ENCODE measurements at regions not wholly inside any gene's neighbourhood (a gene's known extent, or its start where the extent isn't known, plus 50 kb on each side); places are given as distances from the start of the nearest gene placed in this dataset.

DNA sequence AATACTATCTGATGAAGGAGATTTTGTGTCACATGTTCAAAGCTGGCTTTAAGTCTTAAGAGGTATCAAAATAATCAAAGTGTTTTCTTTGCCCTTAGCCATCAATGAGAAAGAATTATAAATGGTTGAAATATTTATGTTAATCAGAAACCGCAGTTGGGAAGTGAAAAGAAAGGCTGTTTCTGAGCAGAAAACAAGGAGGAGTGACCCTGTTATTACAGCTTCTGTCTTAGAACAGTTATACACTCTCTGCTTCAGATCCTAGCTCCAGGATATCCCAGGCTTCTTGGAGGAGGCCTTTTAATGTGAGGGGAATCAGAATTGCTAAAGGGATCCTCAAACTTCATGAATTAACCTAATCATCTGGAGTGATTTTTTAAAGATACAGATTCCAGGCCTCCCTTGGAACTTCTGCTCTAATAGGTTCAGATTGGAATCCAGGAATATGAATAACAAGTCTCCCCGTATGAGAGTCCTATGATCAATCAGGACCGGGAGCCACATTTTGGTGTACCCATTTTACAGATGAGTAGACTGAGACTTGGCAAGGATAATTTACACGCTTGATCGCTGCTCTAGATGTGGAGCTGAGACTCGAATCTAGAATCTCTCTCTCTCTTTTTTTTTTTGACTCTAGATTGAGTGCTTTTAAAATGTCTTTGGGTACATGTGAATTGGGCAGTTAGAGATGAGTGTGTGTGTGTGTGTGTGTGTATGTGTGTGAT is 50.8 kb upstream of the JAG1 start:
- DNase-seq, result no peak

DNA sequence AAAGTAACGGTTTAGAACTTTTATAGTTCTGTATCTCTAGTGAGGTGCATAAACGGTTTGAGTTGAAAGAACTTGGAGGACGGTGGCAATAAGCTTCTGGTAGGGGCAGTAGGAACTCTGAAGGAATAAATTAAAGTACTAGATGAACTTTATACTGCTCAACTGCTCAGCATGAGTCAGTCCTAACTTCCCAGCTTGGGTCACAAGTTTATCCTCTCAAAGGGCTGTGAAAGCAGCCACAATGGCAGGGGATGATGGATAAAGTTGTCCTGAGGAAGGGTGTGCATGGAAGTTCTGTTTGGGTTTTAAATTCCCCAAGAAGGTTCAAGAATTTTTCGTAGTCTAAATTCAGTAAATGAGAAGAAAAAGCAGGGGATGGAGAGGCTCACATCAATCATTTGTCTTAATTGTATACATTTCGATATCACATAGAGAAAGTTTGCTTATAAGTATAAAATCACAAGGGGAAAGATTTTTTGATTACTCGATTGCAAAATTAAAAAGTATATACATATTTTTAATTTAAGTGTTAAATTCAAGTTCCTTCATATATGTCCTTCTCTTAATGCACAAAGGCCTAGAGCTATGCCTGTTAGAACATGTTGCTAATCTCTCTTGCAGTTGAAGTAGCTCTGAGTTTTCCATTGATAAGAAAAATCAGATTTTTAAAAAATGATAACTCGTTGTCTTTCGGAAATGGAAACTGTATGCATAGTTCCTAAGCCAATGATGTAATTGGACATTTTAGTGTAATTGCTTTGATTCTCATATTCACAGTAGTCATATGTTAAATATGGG is 55.3 kb upstream of the JAG1 start:
- DNase-seq, result no peak

DNA sequence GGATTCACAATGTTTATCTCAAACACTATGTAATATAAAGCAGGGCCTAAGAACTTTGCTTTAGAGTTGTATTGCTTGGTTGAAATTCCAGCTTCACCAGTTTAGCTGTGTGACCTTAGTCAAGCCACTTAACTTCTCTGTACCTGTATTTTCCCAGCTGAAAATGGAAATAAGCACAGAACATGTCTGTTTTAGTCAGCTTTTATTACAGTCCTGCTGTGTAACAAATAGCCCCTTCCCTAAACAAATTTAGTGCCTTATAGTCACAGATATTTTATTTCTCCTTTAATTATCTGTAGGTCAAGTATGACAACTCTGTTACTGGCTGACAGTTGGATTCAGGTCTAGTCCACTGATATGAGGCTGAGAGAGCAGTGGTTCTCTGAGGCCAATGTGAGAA is 56.0 kb upstream of the JAG1 start:
- no peak for DNase-seq

DNA sequence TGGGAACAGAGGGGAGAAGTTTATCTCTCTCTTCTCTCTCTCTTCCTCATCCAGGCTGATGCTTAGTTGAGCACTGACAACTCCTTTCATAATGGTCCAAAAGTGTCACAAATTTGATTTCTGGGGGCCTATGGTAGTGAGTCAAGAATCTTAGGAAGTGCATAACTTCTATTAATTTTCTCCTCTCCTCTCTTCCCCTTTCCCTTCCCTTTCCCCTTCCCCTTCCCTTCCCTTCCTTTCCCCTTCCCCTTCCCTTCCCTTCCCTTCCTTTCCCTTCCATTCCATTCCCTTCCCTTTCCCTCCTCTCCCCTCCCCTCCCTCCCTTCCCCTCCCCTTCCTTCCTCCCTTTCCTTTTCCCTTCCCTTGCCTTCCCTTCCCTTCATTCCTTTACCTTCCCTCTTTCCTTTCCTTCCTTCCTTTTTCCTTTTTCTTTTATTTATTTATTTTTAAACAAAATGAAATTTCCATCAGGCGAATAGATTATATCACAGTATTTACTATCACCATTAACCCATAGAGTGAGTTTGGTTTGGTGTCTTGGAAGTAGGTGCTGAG is 56.9 kb upstream of the JAG1 start:
- DNase-seq, result no peak

DNA sequence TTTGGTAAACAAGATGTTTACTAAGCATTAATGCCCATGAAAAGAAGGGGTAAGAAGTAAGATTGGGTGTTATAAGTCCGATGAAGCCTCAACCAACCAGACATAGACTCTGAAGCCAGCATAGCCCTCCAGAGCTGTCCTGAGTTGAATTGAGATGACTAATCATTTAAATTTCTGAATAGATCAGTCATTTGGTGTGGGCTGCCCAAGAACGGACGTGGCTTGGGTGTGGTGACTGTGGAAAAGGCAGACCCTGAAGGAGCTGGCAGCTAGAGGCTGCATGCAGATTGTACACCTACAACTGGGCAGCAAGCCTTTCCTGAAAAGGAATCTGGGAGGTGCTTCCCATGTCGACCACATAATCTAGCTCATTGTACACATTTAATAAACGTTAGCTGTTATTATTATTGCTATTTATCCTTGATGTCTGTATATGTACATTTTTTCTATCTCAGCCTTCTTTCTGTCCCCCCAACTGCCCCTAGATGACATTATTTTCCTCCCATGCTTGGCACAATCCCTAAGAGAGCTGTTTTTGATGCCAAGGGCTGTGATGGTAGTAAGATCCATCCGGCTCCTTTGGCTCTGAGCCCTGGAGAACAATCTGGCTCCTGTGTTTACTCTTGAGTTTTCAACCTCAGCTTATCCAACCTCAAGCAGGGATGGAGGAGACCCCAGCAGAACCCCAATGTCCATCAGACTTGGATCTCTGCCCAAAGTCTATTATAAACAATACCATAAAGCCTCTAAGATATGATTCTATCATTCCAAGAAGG is 57.6 kb upstream of the JAG1 start:
- DNase-seq, result no peak

DNA sequence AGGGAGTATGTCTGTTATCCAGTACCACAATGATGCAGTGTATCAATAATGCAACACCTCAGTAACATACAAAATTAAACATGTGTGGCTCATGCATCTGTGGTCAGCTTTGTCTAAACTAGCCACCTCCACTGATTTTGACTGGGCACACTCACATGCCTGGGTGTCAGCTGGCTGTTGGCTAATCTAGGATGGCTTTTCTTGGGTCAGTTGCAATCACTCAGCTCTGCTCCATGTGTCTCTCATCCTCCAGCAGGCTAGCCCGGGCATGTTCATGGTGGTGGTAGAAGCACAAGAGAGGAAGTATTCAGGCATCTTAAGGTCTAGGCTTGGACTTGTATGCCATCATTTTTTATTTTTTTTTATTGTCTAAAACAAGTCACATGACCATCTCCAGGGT is 59.3 kb upstream of the JAG1 start:
- no peak for DNase-seq

DNA sequence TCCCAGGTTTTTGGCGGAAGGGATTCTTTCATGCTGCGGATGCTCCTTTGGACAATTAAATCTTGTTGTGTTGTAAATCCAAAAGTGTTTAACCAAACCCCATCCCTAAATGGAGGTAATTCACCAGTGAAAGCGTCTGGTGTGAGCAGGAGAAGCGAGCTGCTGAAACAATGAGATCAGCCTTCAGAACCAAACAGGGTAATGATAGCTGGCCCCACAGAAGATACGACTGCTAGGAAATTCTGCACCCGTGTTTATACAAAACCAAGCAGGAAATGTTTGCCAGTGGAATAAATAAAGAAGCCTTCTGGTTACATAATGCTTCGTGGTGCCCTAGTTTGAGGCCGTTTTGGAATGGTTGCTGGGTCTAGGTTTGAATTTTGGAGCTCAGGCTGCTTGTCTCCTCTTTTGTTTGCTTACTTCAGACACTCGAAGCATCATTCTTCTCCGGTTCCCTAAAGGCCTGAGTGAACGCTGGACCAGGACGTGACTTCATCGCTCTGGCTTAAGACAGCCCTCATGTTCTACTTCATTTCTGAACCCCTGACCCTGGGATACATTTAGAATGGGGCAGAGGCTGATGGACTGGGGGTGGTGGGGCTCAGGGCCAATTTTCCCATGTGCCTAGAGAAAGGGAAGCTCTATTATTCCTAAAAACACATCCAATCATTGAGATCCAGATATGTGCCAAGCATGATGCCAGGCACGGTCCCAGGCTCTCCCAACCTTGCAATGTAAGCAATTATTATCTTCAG is 61.6 kb upstream of the JAG1 start:
- no peak for DNase-seq

DNA sequence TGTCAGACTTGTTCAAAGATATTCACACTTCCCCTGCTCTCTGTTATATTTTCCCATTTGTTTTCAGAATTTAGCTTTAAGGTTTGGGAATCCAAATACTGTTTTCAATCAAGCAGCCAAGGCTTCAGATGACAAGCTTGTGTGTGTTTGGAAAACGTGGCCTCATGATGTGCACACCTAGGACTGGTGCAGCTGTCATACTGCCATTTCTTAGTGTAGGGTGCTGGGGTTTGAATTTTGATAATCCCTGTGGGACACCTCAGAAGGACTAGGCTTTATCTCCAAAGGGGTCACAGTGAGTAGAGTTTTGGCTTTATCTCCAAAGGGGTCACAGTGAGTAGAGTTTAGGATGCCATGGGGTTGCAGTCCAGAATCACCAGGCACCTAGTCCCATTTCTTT is 65.3 kb upstream of the JAG1 start:
- DNase-seq, result no peak

DNA sequence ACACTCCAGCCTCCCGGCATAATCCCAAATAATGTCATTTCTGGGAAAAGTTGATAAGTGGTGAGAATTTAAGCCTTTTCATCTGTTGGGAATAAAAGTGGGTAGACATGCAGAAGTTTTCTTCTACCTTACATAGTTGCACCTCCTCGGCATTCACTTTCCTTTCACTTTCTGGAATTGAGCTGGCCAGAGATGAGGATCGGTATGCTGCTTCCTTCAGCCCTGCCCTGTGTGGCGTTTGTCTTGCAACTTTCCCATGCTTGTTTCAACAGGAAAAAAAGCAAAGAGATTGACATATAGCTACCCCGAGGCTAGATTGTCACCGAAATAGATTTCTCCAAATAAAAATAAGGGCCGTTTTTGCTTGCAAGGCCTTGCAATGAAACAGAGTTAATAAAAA is 65.8 kb upstream of the JAG1 start:
- no peak for DNase-seq

DNA sequence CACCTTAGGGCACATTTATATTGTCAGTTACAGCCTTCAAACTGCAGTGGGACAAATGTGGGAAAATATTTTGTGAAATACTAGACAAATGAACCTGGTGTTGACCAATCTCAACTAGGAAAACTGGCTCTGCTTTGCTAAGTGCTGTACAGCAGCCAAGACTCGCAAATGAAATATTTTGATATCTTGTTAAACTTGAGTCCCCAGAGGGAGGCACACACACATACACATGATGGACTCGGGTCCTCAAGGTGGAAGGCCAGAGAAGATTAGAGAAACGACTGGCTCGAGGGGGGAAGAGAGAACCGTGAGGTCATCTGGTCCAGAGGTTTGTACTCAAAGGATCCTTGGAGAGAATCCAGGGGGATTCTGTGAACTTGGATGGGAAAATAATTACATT is 67.3 kb upstream of the JAG1 start:
- no peak for DNase-seq

DNA sequence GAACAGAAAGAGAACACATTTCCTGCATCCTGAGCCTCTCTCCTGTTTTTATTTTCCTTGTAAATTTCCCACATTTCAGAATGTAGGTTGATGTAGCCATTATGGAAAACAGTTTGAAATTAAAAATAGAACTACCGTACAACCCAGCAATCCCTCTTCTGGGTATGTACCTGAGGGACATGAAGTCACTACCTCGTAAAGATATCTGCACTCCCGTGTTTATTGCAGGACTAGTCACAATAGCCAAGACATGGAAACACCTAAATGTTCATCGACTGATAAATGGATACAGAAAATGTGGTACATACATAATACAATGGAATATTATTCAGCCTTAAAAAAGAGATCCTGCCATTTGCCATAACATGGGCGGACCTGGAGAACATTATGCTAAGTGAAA is 72.0 kb upstream of the JAG1 start:
- no peak for DNase-seq

DNA sequence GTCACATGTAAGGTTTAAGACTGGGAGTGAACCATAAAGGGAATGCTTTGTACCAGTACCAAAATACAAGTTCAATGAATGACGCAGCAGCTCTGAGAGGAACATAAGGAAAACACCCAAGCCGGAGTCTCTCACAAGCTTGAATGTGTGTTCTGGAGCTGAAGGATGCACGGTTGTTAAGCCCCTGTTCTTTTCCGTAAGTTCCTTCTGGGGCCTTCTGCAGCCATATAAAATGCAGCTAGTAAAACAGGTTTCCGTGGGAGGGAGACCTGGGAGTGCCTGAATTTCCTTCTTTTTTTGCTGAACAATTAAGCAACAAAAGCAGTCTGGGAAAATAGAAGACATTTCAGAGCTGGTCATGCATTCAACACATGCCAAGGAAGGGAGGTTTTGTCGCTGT is 73.2 kb upstream of the JAG1 start:
- DNase-seq, result no peak

DNA sequence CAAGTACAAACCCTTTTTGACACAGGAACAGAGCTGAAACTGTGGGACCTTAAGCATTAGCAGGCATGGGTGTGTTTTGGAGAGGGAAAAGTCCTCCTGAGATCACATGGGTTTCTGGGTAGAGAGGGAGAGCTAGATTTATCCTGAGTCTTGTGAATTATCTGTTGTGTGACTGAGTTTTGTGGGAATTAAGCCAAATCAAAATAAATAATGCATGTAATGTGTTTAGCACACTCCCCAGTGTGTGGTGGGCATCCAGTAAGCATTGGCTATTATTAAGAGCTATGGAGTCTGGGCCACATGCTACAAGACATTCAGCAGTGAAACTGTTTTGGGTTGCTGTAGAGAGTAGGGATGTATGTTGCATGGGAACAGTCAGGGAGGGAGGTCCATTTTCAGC is 75.3 kb upstream of the JAG1 start:
- DNase-seq, result no peak

DNA sequence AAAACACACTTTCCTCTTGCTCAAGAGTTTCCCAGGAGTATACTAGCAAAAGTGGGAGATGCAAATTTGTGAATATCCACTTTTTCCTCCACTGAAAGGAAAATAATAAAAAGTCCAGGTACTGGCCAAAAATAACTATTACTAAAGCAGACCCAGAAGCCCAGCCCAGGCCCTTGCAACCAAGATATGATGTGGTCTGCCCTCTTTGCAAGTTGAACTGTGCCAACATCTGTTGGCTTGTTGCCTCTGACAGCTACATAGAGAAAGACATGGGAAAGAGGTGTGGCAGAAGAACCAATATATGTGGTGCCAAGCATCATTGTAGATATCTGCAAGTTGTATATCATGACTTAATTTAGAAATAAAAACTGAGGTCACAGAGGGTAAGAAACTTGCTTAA is 78.4 kb upstream of the JAG1 start:
- no peak for DNase-seq

DNA sequence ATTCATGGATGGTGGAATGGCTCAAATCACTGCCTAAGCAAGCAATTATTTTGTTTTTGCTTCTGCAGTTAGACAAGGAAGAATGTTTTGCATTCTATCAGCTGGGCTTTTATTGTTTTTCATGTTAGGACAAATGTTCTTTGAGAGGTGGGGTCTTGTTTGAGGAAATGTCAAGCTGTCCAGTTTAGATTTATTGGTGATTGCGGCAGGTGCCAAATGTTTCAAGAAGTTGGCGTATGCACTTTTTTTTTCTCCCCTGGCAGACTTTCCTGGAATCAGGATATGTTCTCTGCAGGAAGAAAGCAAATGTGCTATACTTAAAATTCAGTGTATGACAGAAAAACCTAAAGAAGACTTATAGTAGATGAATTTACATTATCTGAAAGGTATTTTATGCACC is 81.0 kb upstream of the JAG1 start:
- no peak for DNase-seq

DNA sequence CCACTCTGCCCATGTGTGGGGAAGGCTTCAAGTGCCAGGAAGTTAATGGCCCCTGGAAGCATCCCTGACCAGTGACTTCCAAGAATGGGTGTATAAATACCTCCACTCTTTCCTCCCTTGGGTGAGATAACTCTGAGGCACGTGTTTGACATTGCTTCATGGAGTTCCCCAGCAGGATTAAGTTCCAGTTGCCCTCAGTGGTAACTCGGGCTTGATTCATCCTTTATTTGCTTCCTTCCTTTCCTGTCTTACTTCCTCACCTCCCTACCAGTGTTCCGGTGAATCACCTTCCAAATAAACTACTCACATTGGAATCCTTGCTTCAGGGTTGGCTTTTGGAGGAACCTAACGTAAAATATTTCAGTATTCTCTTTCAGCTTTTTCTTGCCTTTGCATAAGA is 84.6 kb upstream of the JAG1 start:
- no peak for DNase-seq

DNA sequence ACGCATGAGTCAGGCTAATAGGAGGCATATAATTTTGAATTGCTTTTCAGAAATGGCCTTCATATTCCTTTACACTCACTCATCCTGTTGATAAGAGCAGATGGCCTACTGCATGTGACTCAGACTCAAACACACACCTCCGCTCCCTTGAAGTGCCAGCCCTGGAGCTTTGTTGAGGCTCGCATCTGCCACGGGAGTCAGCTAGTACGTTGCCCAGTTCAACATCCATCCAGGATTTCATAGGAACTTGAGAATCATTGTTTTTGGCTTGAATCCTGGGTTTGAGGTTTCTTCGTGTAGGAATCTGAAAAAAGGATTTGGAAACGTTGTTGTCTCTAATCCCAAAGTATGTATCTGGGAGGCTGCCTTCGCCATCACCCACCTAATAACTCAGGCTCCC is 87.4 kb upstream of the JAG1 start:
- DNase-seq, result no peak

DNA sequence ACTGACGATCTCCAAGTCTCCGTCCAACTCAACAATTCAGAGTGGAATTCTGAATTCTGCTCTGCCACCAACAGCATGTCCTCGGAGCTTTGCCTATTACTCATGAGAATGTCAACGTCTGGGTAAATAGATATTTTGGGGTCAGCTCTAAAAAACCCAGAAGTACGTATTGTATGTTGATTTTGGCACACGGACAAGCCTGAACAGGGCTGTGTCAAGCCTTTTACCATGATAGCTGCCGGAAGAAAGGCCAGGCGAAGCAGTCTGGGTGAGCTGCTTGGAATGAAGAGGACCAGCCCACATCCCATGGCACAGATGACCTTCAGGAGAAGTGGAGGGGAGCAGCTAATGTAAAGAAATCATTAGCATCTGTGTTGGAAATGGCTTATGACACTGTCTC is 88.0 kb upstream of the JAG1 start:
- no peak for DNase-seq

DNA sequence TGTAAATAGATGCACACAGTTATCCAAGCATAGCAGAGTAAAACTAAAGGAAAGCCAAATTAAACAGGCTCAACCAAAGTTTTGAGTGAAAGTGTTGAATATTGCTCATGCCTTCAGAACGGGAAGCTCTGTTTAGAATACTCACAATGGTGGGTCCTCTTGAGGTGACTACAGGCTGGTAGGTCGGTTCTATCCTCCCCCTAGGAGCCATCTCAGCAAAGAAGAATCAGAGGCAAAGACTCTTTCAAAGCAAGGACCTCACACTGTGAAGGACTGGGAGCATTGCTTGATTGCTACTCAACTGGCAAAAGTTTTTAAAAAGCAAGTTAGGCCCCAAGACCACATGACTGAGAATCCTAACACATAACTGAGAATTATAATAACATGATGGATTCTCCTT is 88.4 kb upstream of the JAG1 start:
- DNase-seq, result no peak

DNA sequence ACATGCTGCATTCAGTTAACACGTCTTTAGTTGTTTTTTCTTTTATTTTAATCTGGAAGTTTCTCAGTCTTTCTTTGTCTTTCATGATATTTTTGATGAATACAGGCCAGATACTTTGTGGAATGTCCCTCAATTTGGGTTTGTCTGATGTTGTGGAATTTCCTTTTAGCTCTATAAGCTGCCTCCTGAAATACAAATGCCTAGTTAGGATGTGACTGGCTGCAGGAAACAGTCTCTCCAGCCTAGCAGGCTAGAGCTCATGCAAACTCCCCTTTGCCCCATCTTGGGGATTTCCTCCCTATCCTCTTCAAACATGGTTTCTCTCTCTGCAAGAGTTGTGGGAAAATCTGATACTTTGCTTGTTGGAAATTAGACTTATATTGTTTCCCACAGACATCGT is 89.3 kb upstream of the JAG1 start:
- no peak for DNase-seq

DNA sequence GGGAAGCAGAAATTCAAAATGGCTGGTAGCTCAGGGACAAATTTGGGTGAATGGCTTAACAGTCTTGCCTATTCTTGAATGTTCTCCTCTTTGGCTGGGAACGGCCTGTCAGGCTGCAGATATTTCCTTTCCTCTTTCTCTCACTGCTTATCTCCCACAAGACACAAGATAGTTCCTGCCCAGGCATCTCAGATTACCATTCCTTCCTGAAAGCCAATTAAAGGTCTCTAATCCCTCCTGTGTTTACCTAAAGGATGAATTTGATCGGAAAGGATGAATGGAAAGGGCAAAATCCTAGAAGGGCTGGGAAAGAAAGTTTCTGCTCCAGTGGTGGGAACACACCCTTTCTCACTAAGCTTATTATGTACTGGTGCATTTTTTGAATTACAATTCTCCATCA is 95.9 kb upstream of the JAG1 start:
- no peak for DNase-seq

DNA sequence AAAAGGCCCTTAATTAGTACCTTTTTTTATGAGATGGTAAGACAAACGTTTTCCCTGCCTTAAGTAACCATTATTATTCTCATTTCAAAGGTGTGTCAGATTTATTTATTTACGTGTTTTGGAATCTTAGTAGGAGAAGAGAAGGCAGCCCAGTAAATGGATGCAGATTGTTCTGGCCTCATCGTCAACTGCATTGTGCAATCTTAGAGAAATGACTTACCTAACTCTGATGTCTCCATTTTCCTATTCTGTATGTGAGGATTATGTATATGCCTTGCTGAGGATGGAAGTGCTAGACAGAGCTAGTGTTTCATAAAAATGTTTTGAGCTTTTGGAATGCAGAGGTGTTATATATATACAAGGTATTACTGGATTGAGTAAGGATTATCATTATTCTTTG is 97.0 kb upstream of the JAG1 start:
- no peak for DNase-seq
